ENCODE measurements at regions not wholly inside any gene's neighbourhood (a gene's known extent, or its start where the extent isn't known, plus 50 kb on each side); places are given as distances from the start of the nearest gene placed in this dataset.

DNA sequence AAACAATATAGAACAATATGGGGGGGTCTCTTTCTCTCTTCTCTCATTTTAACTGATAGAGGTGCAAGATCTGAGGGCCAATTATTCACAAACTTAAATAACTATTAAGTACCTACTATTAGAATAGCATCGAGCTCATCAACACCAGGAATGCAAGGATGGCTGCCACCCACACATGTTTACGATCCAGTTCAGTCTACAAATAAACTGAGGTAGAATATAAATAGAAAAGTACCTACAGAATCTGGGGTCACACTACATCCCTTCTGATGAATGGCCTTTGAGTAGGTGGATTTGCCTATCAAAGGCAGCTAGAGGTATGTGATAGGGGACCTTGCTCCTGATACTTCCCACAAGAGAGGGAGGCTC lies 91.8 kb upstream of the ZNF366 start:
- no peaks in the 10 kb centered on the region for H3K9me3 ChIP-seq
- TF ChIP-seq, protein P1, sequence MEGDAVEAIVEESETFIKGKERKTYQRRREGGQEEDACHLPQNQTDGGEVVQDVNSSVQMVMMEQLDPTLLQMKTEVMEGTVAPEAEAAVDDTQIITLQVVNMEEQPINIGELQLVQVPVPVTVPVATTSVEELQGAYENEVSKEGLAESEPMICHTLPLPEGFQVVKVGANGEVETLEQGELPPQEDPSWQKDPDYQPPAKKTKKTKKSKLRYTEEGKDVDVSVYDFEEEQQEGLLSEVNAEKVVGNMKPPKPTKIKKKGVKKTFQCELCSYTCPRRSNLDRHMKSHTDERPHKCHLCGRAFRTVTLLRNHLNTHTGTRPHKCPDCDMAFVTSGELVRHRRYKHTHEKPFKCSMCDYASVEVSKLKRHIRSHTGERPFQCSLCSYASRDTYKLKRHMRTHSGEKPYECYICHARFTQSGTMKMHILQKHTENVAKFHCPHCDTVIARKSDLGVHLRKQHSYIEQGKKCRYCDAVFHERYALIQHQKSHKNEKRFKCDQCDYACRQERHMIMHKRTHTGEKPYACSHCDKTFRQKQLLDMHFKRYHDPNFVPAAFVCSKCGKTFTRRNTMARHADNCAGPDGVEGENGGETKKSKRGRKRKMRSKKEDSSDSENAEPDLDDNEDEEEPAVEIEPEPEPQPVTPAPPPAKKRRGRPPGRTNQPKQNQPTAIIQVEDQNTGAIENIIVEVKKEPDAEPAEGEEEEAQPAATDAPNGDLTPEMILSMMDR (IDR thresholded peaks at IDR 0.05): no peak
- H3K27ac ChIP-seq: peak overlapping the region; percentile 65 to 78
- H3K36me3 ChIP-seq: no peaks in the 10 kb centered on the region
- peaks cover 0 to 22% of the 10 kb centered on the region in 2 donors for H3K4me1 ChIP-seq
- intact Hi-C loops (cut with DNase I): no loop called here
- no peak for DNase-seq
- ATAC-seq: no peak
- no peaks in the 10 kb centered on the region for H3K27me3 ChIP-seq
- H3K4me3 ChIP-seq: no peak overlapping the region

DNA sequence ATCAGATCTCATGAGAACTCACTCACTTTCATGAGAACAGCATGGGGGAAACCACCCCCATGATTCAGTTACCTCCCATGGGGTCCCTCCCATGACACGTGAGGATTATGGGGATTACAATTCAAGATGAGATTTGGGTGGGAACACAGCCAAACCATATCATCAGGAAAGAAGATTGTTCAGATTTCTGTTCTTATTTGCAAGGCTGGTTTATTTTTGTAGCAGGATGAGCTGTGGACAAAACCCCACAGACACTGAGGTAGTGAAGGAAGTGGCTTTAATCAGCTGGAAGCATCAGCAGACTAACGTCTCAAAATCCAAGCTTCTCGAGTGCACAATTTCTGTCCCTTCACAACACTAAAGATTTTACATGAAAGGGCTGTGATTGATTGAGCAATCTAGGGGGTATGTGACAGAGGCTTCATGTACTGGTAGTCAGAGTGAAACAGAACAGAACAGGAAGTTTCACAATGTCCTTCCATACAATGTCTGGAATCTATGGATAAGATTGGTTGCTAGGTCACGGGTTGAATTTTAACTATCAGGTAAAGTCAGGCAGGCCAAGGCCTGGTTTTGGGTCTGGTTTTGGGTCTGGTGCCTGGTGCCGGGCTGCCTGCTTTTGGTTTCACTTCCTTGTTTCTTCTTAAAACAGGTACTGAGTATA lies 91.3 kb upstream of the ZNF366 start:
- H3K9me3 ChIP-seq: no peaks in the 10 kb centered on the region
- ATAC-seq: no peak
- no peak for DNase-seq
- peak overlapping the region; percentile 26 to 78 for H3K27ac ChIP-seq
- H3K27me3 ChIP-seq: no peaks in the 10 kb centered on the region
- intact Hi-C loops (cut with DNase I): no loop called here
- no peaks in the 10 kb centered on the region for H3K36me3 ChIP-seq
- H3K4me1 ChIP-seq: peaks cover 0 to 22% of the 10 kb centered on the region in 2 donors
- TF ChIP-seq, protein P1 (IDR thresholded peaks at IDR 0.05): no peak
- no peak overlapping the region for H3K4me3 ChIP-seq

DNA sequence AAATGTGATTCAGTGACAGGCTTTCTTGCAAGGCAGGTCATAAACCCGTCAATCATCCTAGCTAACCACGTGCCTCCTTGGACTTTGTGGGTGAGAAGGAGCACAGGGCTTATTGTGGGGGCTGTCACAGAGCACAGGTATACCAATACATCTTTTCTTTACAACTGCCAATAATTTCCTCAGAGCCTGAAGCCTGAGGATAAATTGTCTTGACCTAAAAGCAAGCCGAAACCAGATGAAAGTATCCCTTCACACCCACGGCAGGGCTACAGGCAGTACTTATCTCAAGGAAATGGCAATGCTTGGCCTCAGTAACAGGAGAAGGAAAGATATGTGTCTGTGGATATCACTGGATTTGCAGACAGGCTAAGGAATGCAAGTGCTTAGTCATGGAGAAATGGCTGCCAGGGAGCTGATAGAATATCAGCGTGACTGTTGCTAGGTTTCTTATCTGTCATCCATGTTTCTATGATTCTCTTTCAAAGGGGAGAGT lies 90.3 kb upstream of the ZNF366 start:
- no peaks in the 10 kb centered on the region for H3K27me3 ChIP-seq
- TF ChIP-seq, protein P1 (IDR thresholded peaks at IDR 0.05): no peak
- peaks cover 0 to 22% of the 10 kb centered on the region in 2 donors for H3K4me1 ChIP-seq
- DNase-seq (peak in 1 of 4 donors; percentile 14), ATAC-seq (peak; percentile 66)
- intact Hi-C loops (cut with DNase I): no loop called here
- no peak overlapping the region for H3K4me3 ChIP-seq
- H3K27ac ChIP-seq: peak overlapping the region in 1 of 2 donors; percentile 78
- no peaks in the 10 kb centered on the region for H3K9me3 ChIP-seq
- no peaks in the 10 kb centered on the region for H3K36me3 ChIP-seq

DNA sequence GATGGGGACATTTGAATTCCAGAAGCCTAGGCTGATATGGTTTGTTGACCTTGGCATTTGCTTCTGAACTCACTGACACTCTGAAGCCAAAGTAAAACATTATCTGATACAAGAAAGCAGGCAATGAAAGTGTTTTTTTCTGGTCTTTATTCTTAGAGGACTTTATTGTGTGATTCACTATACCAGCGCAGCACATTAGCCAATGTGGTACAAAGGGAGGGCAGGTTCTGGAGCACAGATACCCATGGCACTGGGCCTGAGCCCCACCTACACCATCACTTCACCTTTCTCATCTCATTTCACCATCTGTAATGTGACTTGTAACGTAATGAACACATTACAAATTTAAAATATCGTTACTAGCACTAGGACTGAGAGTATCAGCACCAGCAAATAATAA lies 89.7 kb upstream of the ZNF366 start:
- ATAC-seq (no peak), DNase-seq (no peak)
- Histone ChIP-seq H3K9me3 (no peaks in the 10 kb centered on the region), H3K4me3 (no peak overlapping the region), H3K4me1 (peaks cover 0 to 22% of the 10 kb centered on the region in 2 donors), H3K27me3 (no peaks in the 10 kb centered on the region), H3K27ac (no peak overlapping the region), H3K36me3 (no peaks in the 10 kb centered on the region)
- intact Hi-C loops (cut with DNase I): no loop called here
- TF ChIP-seq, protein P1 (IDR thresholded peaks at IDR 0.05): no peak

DNA sequence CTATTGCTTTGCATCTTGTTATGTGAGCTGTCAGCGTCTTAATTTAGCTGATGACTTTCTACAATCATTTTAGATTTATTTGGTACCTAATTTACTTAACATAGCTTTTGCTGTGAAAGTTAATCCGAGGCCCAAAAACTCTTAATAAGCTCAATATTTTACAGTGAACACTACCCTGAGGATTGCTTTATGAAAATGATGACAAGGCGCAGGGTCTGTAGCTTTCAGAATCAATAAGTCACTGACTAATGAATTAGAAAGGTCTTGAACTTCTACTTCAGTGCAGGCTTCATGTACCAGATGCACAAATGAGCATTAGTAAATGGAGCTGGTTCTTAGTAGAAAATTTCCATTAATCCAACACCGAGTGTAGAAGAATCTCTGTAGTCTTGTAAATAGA lies 81.4 kb upstream of the ZNF366 start:
- no peak overlapping the region for H3K27ac ChIP-seq
- no peaks in the 10 kb centered on the region for H3K4me1 ChIP-seq
- intact Hi-C loops (cut with DNase I): no loop called here
- ATAC-seq (no peak), DNase-seq (no peak)
- H3K4me3 ChIP-seq: no peak overlapping the region
- TF ChIP-seq, protein P1 (IDR thresholded peaks at IDR 0.05): no peak
- H3K36me3 ChIP-seq: no peaks in the 10 kb centered on the region
- no peaks in the 10 kb centered on the region for H3K9me3 ChIP-seq
- H3K27me3 ChIP-seq: no peaks in the 10 kb centered on the region

Measured in left lung (tissue), 4 donors.